LNCAP (cell line): ENCODE measurements at regions not wholly inside any gene's neighbourhood (a gene's known extent, or its start where the extent isn't known, plus 50 kb on each side); places are given as distances from the start of the nearest gene placed in this dataset.
A peak's percentile ranks its signal among the peaks of the same experiment; 100 is the strongest.

ENCODE experiments used
- CTCF ChIP-seq: fragments of 450-650 bp; IDR thresholded peaks from 2 replicates; pipeline ENCODE4 v1.5.1; 2017; ENCODE audit warnings: mild to moderate bottlenecking

- no peak for TF ChIP-seq CTCF
Measured at GRCh38 chr1:90864681-90865080, 147.6 kb upstream of the BARHL2 start.

- TF ChIP-seq CTCF, result no peak
Measured at GRCh38 chr1:90862782-90863181, 145.7 kb upstream of the BARHL2 start.

- no peak for TF ChIP-seq CTCF
Measured at GRCh38 chr1:90856463-90857007, 139.4 kb upstream of the BARHL2 start.

- TF ChIP-seq CTCF, result no peak
Measured at GRCh38 chr1:90854397-90854924, 137.4 kb upstream of the BARHL2 start.

GRCh38 chr1:90851711-90852050, 134.6 kb upstream of the BARHL2 start:
- TF ChIP-seq CTCF, result 0 out of 2 replicates have a peak, but pooled peaks have one; percentile 1

GRCh38 chr1:90850898-90851710, 134.0 kb upstream of the BARHL2 start:
- peak; percentile 70 for TF ChIP-seq CTCF

- TF ChIP-seq CTCF, result no peak
Measured at GRCh38 chr1:90850181-90850897, 133.2 kb upstream of the BARHL2 start.
